Dendritic cell treated with granulocyte-macrophage colony-stimulating factor and Interleukin-4, amounts not matched to agents 40 ng/mL and 50 ng/mL, for 4 days (primary cell): ENCODE measurements at regions not wholly inside any gene's neighbourhood (a gene's known extent, or its start where the extent isn't known, plus 50 kb on each side); places are given as distances from the start of the nearest gene placed in this dataset.

Experiments used
- H3K27ac Mint-ChIP-seq: one replicate; pipeline ENCODE4 v1.8.0; 2022; ENCODE audit warnings: mild to moderate bottlenecking, mixed read lengths
- H3K27me3 Mint-ChIP-seq: one replicate; pipeline ENCODE4 v1.8.0; 2022; ENCODE audit warnings: mild to moderate bottlenecking, mixed read lengths
- H3K36me3 Mint-ChIP-seq: one replicate; pipeline ENCODE4 v1.8.0; 2022; ENCODE audit warnings: low read depth, mixed read lengths
- H3K4me1 Mint-ChIP-seq: one replicate; pipeline ENCODE4 v1.8.0; 2022; ENCODE audit warnings: low read depth, mixed read lengths
- H3K4me3 Mint-ChIP-seq: one replicate; pipeline ENCODE4 v1.8.0; 2022; ENCODE audit warnings: mild to moderate bottlenecking, moderate library complexity, mixed read lengths
- H3K9me3 Mint-ChIP-seq: one replicate; pipeline ENCODE4 v1.8.0; 2022; ENCODE audit warnings: mixed read lengths
- intact Hi-C: fragments of 100-400 bp; cut with micrococcal nuclease; formaldehyde crosslinking; loops from one replicate; pipeline ENCODE4 v1.15.0; 2022

- no peak overlapping the region for H3K27ac Mint-ChIP-seq
- H3K36me3 Mint-ChIP-seq = no peaks in the 10 kb centered on the region
- intact Hi-C loops = no loop called here
- H3K27me3 Mint-ChIP-seq = no peaks in the 10 kb centered on the region
- no peak overlapping the region for H3K4me3 Mint-ChIP-seq
- no peaks in the 10 kb centered on the region for H3K4me1 Mint-ChIP-seq
- peaks cover 10% of the 10 kb centered on the region for H3K9me3 Mint-ChIP-seq
These were observed 211.0 kb upstream of the ZC3H15 start for GRCh38 chr2:186274936-186275575.

GRCh38 chr2:186276909-186277308 lies 209.2 kb upstream of the ZC3H15 start:
- H3K27ac Mint-ChIP-seq = no peak overlapping the region
- H3K36me3 Mint-ChIP-seq = no peaks in the 10 kb centered on the region
- no peak overlapping the region for H3K4me3 Mint-ChIP-seq
- intact Hi-C loops = no loop called here
- H3K27me3 Mint-ChIP-seq = no peaks in the 10 kb centered on the region
- peaks cover 26% of the 10 kb centered on the region for H3K9me3 Mint-ChIP-seq
- no peaks in the 10 kb centered on the region for H3K4me1 Mint-ChIP-seq

GRCh38 chr2:186281726-186282125 lies 204.3 kb upstream of the ZC3H15 start:
- Mint-ChIP-seq H3K27me3 (no peaks in the 10 kb centered on the region), H3K4me3 (no peak overlapping the region), H3K27ac (no peak overlapping the region), H3K36me3 (no peaks in the 10 kb centered on the region), H3K4me1 (no peaks in the 10 kb centered on the region), H3K9me3 (peaks cover 16% of the 10 kb centered on the region)
- intact Hi-C loops = no loop called here

GRCh38 chr2:186294248-186294888 lies 191.7 kb upstream of the ZC3H15 start:
- intact Hi-C loops = no loop called here

GRCh38 chr2:186299610-186300009 lies 186.4 kb upstream of the ZC3H15 start:
- Mint-ChIP-seq H3K9me3 (peaks cover 19% of the 10 kb centered on the region), H3K4me1 (no peaks in the 10 kb centered on the region), H3K27ac (no peak overlapping the region), H3K27me3 (no peaks in the 10 kb centered on the region), H3K36me3 (no peaks in the 10 kb centered on the region), H3K4me3 (no peak overlapping the region)
- intact Hi-C loops = no loop called here

More at GRCh38 chr2:186294248-186294888, 191.7 kb upstream of the ZC3H15 start:
- no peaks in the 10 kb centered on the region for H3K9me3 Mint-ChIP-seq
- no peaks in the 10 kb centered on the region for H3K27me3 Mint-ChIP-seq
- no peak overlapping the region for H3K27ac Mint-ChIP-seq
- H3K4me3 Mint-ChIP-seq = no peak overlapping the region
- no peaks in the 10 kb centered on the region for H3K4me1 Mint-ChIP-seq
- H3K36me3 Mint-ChIP-seq = no peaks in the 10 kb centered on the region

GRCh38 chr2:186302263-186302662 lies 183.8 kb upstream of the ZC3H15 start:
- no peaks in the 10 kb centered on the region for H3K36me3 Mint-ChIP-seq
- no peak overlapping the region for H3K4me3 Mint-ChIP-seq
- peaks cover 26% of the 10 kb centered on the region for H3K9me3 Mint-ChIP-seq
- H3K27me3 Mint-ChIP-seq = no peaks in the 10 kb centered on the region
- no peak overlapping the region for H3K27ac Mint-ChIP-seq
- no peaks in the 10 kb centered on the region for H3K4me1 Mint-ChIP-seq
- intact Hi-C loops = no loop called here

- H3K4me3 Mint-ChIP-seq = no peak overlapping the region
- H3K27ac Mint-ChIP-seq = no peak overlapping the region
- H3K9me3 Mint-ChIP-seq = peaks cover 26% of the 10 kb centered on the region
- intact Hi-C loops = no loop called here
- H3K4me1 Mint-ChIP-seq = no peaks in the 10 kb centered on the region
- no peaks in the 10 kb centered on the region for H3K36me3 Mint-ChIP-seq
- no peaks in the 10 kb centered on the region for H3K27me3 Mint-ChIP-seq
These were observed 183.0 kb upstream of the ZC3H15 start for GRCh38 chr2:186303091-186303490.

- Mint-ChIP-seq H3K4me1 (no peaks in the 10 kb centered on the region), H3K36me3 (no peaks in the 10 kb centered on the region), H3K9me3 (peaks cover 26% of the 10 kb centered on the region), H3K27me3 (no peaks in the 10 kb centered on the region), H3K4me3 (no peak overlapping the region), H3K27ac (no peak overlapping the region)
- intact Hi-C loops = no loop called here
These were observed 182.0 kb upstream of the ZC3H15 start for GRCh38 chr2:186304064-186304463.

GRCh38 chr2:186306754-186307153 lies 179.3 kb upstream of the ZC3H15 start:
- no peaks in the 10 kb centered on the region for H3K27me3 Mint-ChIP-seq
- no peaks in the 10 kb centered on the region for H3K36me3 Mint-ChIP-seq
- peaks cover 28% of the 10 kb centered on the region for H3K9me3 Mint-ChIP-seq
- H3K4me3 Mint-ChIP-seq = no peak overlapping the region
- intact Hi-C loops = no loop called here
- no peak overlapping the region for H3K27ac Mint-ChIP-seq
- H3K4me1 Mint-ChIP-seq = no peaks in the 10 kb centered on the region

- peaks cover 40% of the 10 kb centered on the region for H3K9me3 Mint-ChIP-seq
- intact Hi-C loops = no loop called here
- no peaks in the 10 kb centered on the region for H3K36me3 Mint-ChIP-seq
- H3K4me1 Mint-ChIP-seq = no peaks in the 10 kb centered on the region
- no peak overlapping the region for H3K4me3 Mint-ChIP-seq
- no peaks in the 10 kb centered on the region for H3K27me3 Mint-ChIP-seq
- no peak overlapping the region for H3K27ac Mint-ChIP-seq
These were observed 178.2 kb upstream of the ZC3H15 start for GRCh38 chr2:186307871-186308270.

- Mint-ChIP-seq H3K36me3 (no peaks in the 10 kb centered on the region), H3K4me3 (no peak overlapping the region), H3K27ac (no peak overlapping the region), H3K27me3 (no peaks in the 10 kb centered on the region), H3K4me1 (no peaks in the 10 kb centered on the region), H3K9me3 (peaks cover 44% of the 10 kb centered on the region)
- intact Hi-C loops = no loop called here
These were observed 177.7 kb upstream of the ZC3H15 start for GRCh38 chr2:186308347-186308746.

GRCh38 chr2:186309901-186310300 lies 176.2 kb upstream of the ZC3H15 start:
- peaks cover 49% of the 10 kb centered on the region for H3K9me3 Mint-ChIP-seq
- intact Hi-C loops = no loop called here
- no peaks in the 10 kb centered on the region for H3K27me3 Mint-ChIP-seq
- no peaks in the 10 kb centered on the region for H3K36me3 Mint-ChIP-seq
- H3K4me1 Mint-ChIP-seq = no peaks in the 10 kb centered on the region
- no peak overlapping the region for H3K4me3 Mint-ChIP-seq
- H3K27ac Mint-ChIP-seq = no peak overlapping the region

GRCh38 chr2:186319105-186319504 lies 167.0 kb upstream of the ZC3H15 start:
- no peaks in the 10 kb centered on the region for H3K4me1 Mint-ChIP-seq
- peaks cover 59% of the 10 kb centered on the region for H3K9me3 Mint-ChIP-seq
- H3K27ac Mint-ChIP-seq = no peak overlapping the region
- H3K4me3 Mint-ChIP-seq = no peak overlapping the region
- H3K27me3 Mint-ChIP-seq = no peaks in the 10 kb centered on the region
- intact Hi-C loops = no loop called here
- no peaks in the 10 kb centered on the region for H3K36me3 Mint-ChIP-seq

- Mint-ChIP-seq H3K27ac (no peak overlapping the region), H3K27me3 (no peaks in the 10 kb centered on the region), H3K4me3 (no peak overlapping the region), H3K4me1 (no peaks in the 10 kb centered on the region), H3K9me3 (peaks cover 33% of the 10 kb centered on the region), H3K36me3 (no peaks in the 10 kb centered on the region)
- intact Hi-C loops = no loop called here
These were observed 160.1 kb upstream of the ZC3H15 start for GRCh38 chr2:186325827-186326535.
